Liver (tissue), 8 donors: ENCODE measurements at regions not wholly inside any gene's neighbourhood (a gene's known extent, or its start where the extent isn't known, plus 50 kb on each side); places are given as distances from the start of the nearest gene placed in this dataset.

ENCODE experiments used
- DNase-seq: peaks from one replicate; pipeline ENCODE4 v3.0.0-alpha.2; 2017; ENCODE audit warnings: low spot score
- H3K27ac ChIP-seq, 2 donors: one replicate each; pipeline ENCODE4 v1.7.0; 2013; ENCODE audit warnings: inconsistent platforms in 2 of 2, low read length in 2 of 2, control low read depth in 1 of 2, low read depth in 1 of 2, mild to moderate bottlenecking in 1 of 2
- H3K27me3 ChIP-seq, 4 donors: one replicate each; pipeline versions ENCODE4 v1.6.1 to v1.7.0; 2013; ENCODE audit warnings: low read length in 3 of 4, inconsistent platforms in 1 of 4, mild to moderate bottlenecking in 1 of 4, moderate library complexity in 1 of 4; ENCODE audit not compliant: control insufficient read depth in 4 of 4, insufficient read depth in 4 of 4
- H3K36me3 ChIP-seq, 4 donors: one replicate each; pipeline versions ENCODE4 v1.6.1 to v1.7.0; 2013; ENCODE audit warnings: low read length in 3 of 4, mild to moderate bottlenecking in 3 of 4, low read depth in 1 of 4, moderate library complexity in 1 of 4; ENCODE audit not compliant: control insufficient read depth in 4 of 4, insufficient read depth in 3 of 4
- H3K4me1 ChIP-seq, 4 donors: one replicate each; pipeline versions ENCODE4 v1.6.1 to v1.7.0; 2013; ENCODE audit warnings: low read length in 3 of 4, mild to moderate bottlenecking in 3 of 4, moderate library complexity in 1 of 4; ENCODE audit not compliant: control insufficient read depth in 4 of 4, insufficient read depth in 4 of 4
- H3K4me3 ChIP-seq, 3 donors: one replicate each; pipeline versions ENCODE4 v1.6.1 to v1.7.0; 2013; ENCODE audit warnings: low read length in 3 of 3, control low read depth in 1 of 3, low read depth in 1 of 3, mild to moderate bottlenecking in 1 of 3
- H3K9ac ChIP-seq, 2 donors: one replicate each; pipeline ENCODE4 v1.7.0; 2013; ENCODE audit warnings: low read length in 2 of 2, mild to moderate bottlenecking in 2 of 2, moderate library complexity in 2 of 2, control low read depth in 1 of 2, low read depth in 1 of 2
- H3K9me3 ChIP-seq, 4 donors: one replicate each; pipeline versions ENCODE4 v1.6.1 to v1.7.0; 2013; ENCODE audit warnings: low read length in 3 of 4; ENCODE audit not compliant: control insufficient read depth in 4 of 4
- ATF3 ChIP-seq: IDR thresholded peaks from 2 replicates; pipeline ENCODE4 v1.6.1; 2016; ENCODE audit warnings: antibody characterized with exemption
- EGR1 ChIP-seq, 2 donors: IDR thresholded peaks; 2 replicates each; pipeline ENCODE4 v1.6.1; 2016 to 2018; ENCODE audit warnings: antibody characterized with exemption in 2 of 2, low read depth in 2 of 2
- FOXA1 ChIP-seq: IDR thresholded peaks from 2 replicates; pipeline ENCODE4 v1.6.1; 2016; ENCODE audit warnings: antibody characterized with exemption
- FOXA2 ChIP-seq: IDR thresholded peaks from 2 replicates; pipeline ENCODE4 v1.6.1; 2016; ENCODE audit warnings: antibody characterized with exemption
- GABPA ChIP-seq, 2 donors: IDR thresholded peaks in 1 of 2; conservative IDR thresholded peaks in 1 of 2; 2 replicates each; pipeline ENCODE4 v1.6.1; 2016; ENCODE audit warnings: antibody characterized with exemption in 2 of 2, mild to moderate bottlenecking in 1 of 2, moderate library complexity in 1 of 2
- HNF4A ChIP-seq, 2 donors: conservative IDR thresholded peaks; 2 replicates each; pipeline ENCODE4 v1.6.1; 2016; ENCODE audit warnings: antibody characterized with exemption in 2 of 2, mild to moderate bottlenecking in 2 of 2
- HNF4G ChIP-seq: IDR thresholded peaks from 2 replicates; pipeline ENCODE4 v1.6.1; 2016; ENCODE audit warnings: antibody characterized with exemption
- JUND ChIP-seq, 2 donors: IDR thresholded peaks; 2 replicates each; pipeline ENCODE4 v1.6.1; 2016; ENCODE audit warnings: antibody characterized with exemption in 2 of 2
- NR2F2 ChIP-seq: IDR thresholded peaks from 2 replicates; pipeline ENCODE4 v1.6.1; 2016; ENCODE audit warnings: antibody characterized with exemption
- RAD21 ChIP-seq, 2 donors: IDR thresholded peaks; 2 replicates each; pipeline ENCODE4 v1.6.1; 2016; ENCODE audit warnings: antibody characterized with exemption in 2 of 2, mild to moderate bottlenecking in 2 of 2
- RXRA ChIP-seq, 2 donors: IDR thresholded peaks; 2 replicates each; pipeline ENCODE4 v1.6.1; 2017 to 2018; ENCODE audit warnings: antibody characterized with exemption in 2 of 2, mild to moderate bottlenecking in 1 of 2
- SP1 ChIP-seq: IDR thresholded peaks from 2 replicates; pipeline ENCODE4 v1.6.1; 2018; ENCODE audit warnings: antibody characterized with exemption, mild to moderate bottlenecking
- YY1 ChIP-seq: IDR thresholded peaks from 2 replicates; pipeline ENCODE4 v1.6.1; 2016; ENCODE audit warnings: antibody characterized with exemption, mild to moderate bottlenecking
- ZBTB33 ChIP-seq: IDR thresholded peaks from 2 replicates; pipeline ENCODE4 v1.6.1; 2016; ENCODE audit warnings: antibody characterized with exemption
- WGBS: extraction: QIAGEN DNeasy Blood & Tissue Kit; methylation state at CpG from one replicate; pipeline ENCODE4 v1.1.7; 2013; 5-methylcytosine and 5-hydroxymethylcytosine counted together
- TF ChIP-seq, protein P1 (sequence below): IDR thresholded peaks from 2 replicates; pipeline ENCODE4 v1.6.1; 2016; ENCODE audit warnings: antibody characterized with exemption, mild to moderate bottlenecking
- TF ChIP-seq, protein P2 (sequence below): fragments of 150-350 bp; IDR thresholded peaks from 2 replicates; pipeline ENCODE4 v1.5.1; 2017; ENCODE audit warnings: improper control_type of control experiment, low read depth, low read length; ENCODE audit not compliant: missing input control
- TF ChIP-seq, protein P3 (sequence below): IDR thresholded peaks from 2 replicates; pipeline ENCODE4 v1.6.1; 2016; ENCODE audit warnings: antibody characterized with exemption
- donor health status: healthy.
- donor health status: healthy.
- donor health status: healthy.
- donor health status: healthy.
- donor health status: healthy.

DNA sequence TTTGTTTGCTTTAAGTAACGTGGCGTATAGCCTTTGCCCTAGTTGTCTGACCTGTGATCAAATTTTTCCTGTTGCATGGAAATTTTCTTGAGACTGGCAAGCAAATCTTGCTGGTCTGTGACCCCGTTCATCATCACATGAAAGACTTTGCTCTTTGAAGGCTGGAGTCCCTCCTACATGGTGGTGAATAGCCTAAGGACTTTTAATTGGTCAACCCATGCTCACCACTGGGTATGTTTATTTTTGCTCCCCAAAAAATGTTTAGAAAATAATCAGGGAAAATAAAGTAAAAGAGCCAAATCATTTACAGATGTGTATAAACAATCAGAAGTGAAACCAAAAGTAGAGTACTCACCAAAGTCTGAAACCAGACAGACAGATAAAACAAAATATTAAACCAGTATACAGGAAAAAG, 1075.3 kb upstream of the ALCAM start:
- peak overlapping the region in 1 of 2 donors; percentile 14 for H3K9ac ChIP-seq
- WGBS: 12% methylated on average over 3 of the region's 3 CpGs
- DNase-seq: no peak
- peaks cover 0 to 15% (median 0%) of the 10 kb centered on the region in 4 donors for H3K4me1 ChIP-seq
- H3K27me3 ChIP-seq: no peaks in the 10 kb centered on the region
- TF ChIP-seq FOXA1 (no peak), ZBTB33 (no peak), EGR1 (IDR thresholded peaks at IDR 0.05; ENCODE audit: low read depth in 2 of 2) (peak in 1 of 2 donors; percentile 57), YY1 (no peak), HNF4G (peak; percentile 20), RXRA (IDR thresholded peaks at IDR 0.05) (peak; percentile 50 to 72), RAD21 (IDR thresholded peaks at IDR 0.05) (no peak), GABPA (IDR thresholded peaks at IDR 0.05 in 1 of 2, conservative IDR thresholded peaks at IDR 0.05 in 1 of 2) (no peak), JUND (IDR thresholded peaks at IDR 0.05) (peak; percentile 33 to 81), SP1 (peak; percentile 59), NR2F2 (peak; percentile 21), FOXA2 (no peak), ATF3 (peak; percentile 26), HNF4A (conservative IDR thresholded peaks at IDR 0.05) (peak; percentile 73 to 80)
- TF ChIP-seq, protein P1, sequence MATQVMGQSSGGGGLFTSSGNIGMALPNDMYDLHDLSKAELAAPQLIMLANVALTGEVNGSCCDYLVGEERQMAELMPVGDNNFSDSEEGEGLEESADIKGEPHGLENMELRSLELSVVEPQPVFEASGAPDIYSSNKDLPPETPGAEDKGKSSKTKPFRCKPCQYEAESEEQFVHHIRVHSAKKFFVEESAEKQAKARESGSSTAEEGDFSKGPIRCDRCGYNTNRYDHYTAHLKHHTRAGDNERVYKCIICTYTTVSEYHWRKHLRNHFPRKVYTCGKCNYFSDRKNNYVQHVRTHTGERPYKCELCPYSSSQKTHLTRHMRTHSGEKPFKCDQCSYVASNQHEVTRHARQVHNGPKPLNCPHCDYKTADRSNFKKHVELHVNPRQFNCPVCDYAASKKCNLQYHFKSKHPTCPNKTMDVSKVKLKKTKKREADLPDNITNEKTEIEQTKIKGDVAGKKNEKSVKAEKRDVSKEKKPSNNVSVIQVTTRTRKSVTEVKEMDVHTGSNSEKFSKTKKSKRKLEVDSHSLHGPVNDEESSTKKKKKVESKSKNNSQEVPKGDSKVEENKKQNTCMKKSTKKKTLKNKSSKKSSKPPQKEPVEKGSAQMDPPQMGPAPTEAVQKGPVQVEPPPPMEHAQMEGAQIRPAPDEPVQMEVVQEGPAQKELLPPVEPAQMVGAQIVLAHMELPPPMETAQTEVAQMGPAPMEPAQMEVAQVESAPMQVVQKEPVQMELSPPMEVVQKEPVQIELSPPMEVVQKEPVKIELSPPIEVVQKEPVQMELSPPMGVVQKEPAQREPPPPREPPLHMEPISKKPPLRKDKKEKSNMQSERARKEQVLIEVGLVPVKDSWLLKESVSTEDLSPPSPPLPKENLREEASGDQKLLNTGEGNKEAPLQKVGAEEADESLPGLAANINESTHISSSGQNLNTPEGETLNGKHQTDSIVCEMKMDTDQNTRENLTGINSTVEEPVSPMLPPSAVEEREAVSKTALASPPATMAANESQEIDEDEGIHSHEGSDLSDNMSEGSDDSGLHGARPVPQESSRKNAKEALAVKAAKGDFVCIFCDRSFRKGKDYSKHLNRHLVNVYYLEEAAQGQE: no peak
- TF ChIP-seq, protein P2, sequence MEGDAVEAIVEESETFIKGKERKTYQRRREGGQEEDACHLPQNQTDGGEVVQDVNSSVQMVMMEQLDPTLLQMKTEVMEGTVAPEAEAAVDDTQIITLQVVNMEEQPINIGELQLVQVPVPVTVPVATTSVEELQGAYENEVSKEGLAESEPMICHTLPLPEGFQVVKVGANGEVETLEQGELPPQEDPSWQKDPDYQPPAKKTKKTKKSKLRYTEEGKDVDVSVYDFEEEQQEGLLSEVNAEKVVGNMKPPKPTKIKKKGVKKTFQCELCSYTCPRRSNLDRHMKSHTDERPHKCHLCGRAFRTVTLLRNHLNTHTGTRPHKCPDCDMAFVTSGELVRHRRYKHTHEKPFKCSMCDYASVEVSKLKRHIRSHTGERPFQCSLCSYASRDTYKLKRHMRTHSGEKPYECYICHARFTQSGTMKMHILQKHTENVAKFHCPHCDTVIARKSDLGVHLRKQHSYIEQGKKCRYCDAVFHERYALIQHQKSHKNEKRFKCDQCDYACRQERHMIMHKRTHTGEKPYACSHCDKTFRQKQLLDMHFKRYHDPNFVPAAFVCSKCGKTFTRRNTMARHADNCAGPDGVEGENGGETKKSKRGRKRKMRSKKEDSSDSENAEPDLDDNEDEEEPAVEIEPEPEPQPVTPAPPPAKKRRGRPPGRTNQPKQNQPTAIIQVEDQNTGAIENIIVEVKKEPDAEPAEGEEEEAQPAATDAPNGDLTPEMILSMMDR: no peak
- TF ChIP-seq, protein P3, sequence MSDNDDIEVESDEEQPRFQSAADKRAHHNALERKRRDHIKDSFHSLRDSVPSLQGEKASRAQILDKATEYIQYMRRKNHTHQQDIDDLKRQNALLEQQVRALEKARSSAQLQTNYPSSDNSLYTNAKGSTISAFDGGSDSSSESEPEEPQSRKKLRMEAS: peak; percentile 23
- peaks cover 0 to 3% (median 0%) of the 10 kb centered on the region in 4 donors for H3K9me3 ChIP-seq
- H3K4me3 ChIP-seq: peak overlapping the region; percentile 33 to 49 (median 42)
- H3K27ac ChIP-seq: peak overlapping the region; percentile 11 to 46
- H3K36me3 ChIP-seq: no peaks in the 10 kb centered on the region
